Transverse colon (tissue), 3 donors: ENCODE measurements at regions not wholly inside any gene's neighbourhood (a gene's known extent, or its start where the extent isn't known, plus 50 kb on each side); places are given as distances from the start of the nearest gene placed in this dataset.

ENCODE experiments used
- CTCF ChIP-seq, 5 experiments: fragments of 200-600 bp in 3 of 5; fragments of 450-650 bp in 2 of 5; sonication (generic) in 3 of 5; IDR thresholded peaks; 1 replicate in 2 of 5; 2 replicates in 3 of 5; pipeline ENCODE4 v1.5.1; 2016 to 2017; ENCODE audit warnings: antibody characterized with exemption in 5 of 5, inconsistent platforms in 3 of 5, mild to moderate bottlenecking in 2 of 5, moderate library complexity in 1 of 5
- POLR2A ChIP-seq: fragments of 450-650 bp; IDR thresholded peaks from one replicate; pipeline ENCODE4 v1.6.1; 2016; ENCODE audit warnings: antibody characterized with exemption, mild to moderate bottlenecking, moderate library complexity

DNA sequence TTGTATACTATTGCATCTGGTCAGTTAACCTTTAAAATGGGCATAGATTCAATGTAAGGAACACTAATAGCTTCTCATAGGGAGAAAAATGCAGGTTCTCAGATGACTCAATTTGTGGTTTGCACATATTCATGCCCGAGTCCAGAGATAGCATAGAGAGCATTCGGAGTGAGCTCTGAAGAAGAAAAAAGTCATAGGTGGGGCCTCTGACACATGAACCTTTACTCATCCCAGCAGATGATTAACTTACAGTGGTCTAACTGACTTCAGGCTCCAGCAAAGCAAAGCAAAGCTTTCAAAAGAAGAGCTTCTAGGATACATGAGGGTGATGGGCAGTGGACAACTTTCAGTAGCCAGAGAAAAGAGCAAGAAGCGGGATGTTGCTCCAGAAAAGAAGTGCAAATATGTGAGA, 55.3 kb upstream of the BTN3A2 start:
- TF ChIP-seq CTCF (IDR thresholded peaks at IDR 0.05) (no peak), POLR2A (no peak)
